ENCODE measurements at regions not wholly inside any gene's neighbourhood (a gene's known extent, or its start where the extent isn't known, plus 50 kb on each side); places are given as distances from the start of the nearest gene placed in this dataset.

DNA sequence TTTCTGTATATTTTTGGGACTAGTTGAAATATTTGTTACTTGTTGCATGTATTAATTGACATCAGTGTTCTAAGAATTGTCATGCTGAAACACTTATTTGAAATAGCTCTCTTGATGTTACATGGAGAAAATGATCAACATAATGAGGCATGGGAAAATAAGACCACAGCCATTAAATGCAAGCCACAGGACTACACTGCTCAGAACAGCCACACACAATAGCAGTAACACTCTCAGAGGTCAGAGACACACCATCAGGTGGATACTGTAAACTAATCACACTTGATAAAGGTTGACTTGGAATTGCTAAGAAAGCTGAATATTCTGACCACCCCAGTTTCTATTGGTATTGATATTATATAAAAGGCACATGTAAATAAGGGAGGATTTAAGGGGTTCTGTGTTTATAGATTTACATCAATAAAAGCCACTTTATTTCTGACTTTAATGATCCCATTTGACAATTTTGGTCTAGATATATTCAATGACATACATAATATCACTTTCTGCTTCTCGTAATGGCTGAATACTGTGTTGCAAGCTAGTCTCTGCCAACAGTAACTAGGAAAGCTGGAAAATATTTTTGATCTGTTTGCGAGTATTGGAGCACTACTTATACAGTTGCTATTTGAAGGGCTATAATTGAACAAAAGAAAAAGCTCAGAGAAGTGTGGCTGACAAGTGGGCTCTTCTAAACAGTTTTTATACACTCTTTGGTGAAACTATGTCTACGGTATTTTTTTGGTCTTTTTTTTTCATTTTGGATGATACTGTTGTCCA, 876.5 kb upstream of the INTU start:
- H3K4me1 ChIP-seq, result peaks cover 0 to 32% (median 3%) of the 10 kb centered on the region in 4 donors
- no peak for DNase-seq
- intact Hi-C loops (cut with DNase I; ENCODE audit: low total_unique reads), result no loop called here

DNA sequence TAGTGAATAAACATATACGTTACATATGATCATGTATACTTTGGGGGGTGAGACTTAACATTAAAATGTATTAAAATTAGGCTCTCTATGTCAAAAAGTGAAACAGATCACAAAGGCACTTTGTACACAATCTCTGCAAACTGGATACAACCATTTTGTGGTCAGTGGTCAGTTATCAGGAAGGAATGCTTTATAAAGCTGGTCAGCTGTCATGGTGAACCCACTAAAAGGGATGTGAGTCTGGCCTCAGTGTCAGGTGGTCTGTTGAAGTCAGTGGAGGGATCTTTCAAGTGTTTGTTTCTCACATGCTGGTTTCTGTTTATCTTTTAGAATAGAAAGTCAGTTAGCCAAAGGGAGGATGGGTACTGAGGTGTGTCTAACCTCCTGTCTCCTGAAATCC, 875.5 kb upstream of the INTU start:
- DNase-seq, result no peak
- Histone ChIP-seq H3K4me3 (no peak overlapping the region), H3K27ac (no peak overlapping the region), H3K4me1 (peaks cover 0 to 32% (median 3%) of the 10 kb centered on the region in 4 donors), H3K27me3 (no peaks in the 10 kb centered on the region), H3K36me3 (no peaks in the 10 kb centered on the region), H3K9me3 (no peaks in the 10 kb centered on the region)
- TF ChIP-seq, protein P1, sequence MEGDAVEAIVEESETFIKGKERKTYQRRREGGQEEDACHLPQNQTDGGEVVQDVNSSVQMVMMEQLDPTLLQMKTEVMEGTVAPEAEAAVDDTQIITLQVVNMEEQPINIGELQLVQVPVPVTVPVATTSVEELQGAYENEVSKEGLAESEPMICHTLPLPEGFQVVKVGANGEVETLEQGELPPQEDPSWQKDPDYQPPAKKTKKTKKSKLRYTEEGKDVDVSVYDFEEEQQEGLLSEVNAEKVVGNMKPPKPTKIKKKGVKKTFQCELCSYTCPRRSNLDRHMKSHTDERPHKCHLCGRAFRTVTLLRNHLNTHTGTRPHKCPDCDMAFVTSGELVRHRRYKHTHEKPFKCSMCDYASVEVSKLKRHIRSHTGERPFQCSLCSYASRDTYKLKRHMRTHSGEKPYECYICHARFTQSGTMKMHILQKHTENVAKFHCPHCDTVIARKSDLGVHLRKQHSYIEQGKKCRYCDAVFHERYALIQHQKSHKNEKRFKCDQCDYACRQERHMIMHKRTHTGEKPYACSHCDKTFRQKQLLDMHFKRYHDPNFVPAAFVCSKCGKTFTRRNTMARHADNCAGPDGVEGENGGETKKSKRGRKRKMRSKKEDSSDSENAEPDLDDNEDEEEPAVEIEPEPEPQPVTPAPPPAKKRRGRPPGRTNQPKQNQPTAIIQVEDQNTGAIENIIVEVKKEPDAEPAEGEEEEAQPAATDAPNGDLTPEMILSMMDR (IDR thresholded peaks at IDR 0.05), result no peak
- intact Hi-C loops (cut with DNase I; ENCODE audit: low total_unique reads), result no loop called here

More for the DNA sequence above, 876.5 kb upstream of the INTU start:
- H3K4me3 ChIP-seq, result no peak overlapping the region
- peak overlapping the region in 1 of 2 donors; percentile 35 for H3K27ac ChIP-seq
- H3K9me3 ChIP-seq, result no peaks in the 10 kb centered on the region
- no peaks in the 10 kb centered on the region for H3K27me3 ChIP-seq
- no peaks in the 10 kb centered on the region for H3K36me3 ChIP-seq
- TF ChIP-seq, protein P1 (IDR thresholded peaks at IDR 0.05), result no peak

DNA sequence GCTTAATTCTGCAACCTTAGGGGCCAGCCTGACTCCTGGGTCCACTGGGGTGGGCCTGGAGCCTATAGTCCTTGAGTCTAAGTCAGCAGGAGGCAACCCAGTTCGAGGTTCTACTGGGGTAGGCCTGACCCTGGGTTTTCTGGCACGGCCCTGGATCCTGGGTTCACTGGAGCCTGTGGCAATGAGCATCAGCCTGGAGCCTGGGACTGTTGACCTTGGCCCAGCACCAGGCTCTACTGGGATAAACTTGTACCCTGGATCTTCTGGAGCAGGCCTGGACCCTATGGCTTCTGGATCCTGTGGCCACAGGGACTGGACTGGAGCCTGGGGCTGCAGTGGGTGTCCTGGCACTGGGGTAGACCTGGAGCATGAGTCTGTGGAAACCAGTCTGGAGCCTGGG, 874.3 kb upstream of the INTU start:
- H3K36me3 ChIP-seq, result no peaks in the 10 kb centered on the region
- intact Hi-C loops (cut with DNase I; ENCODE audit: low total_unique reads), result no loop called here
- no peaks in the 10 kb centered on the region for H3K9me3 ChIP-seq
- H3K4me3 ChIP-seq, result no peak overlapping the region
- TF ChIP-seq, protein P1 (IDR thresholded peaks at IDR 0.05), result no peak
- H3K27me3 ChIP-seq, result no peaks in the 10 kb centered on the region
- DNase-seq, result no peak
- peaks cover 0 to 32% (median 3%) of the 10 kb centered on the region in 4 donors for H3K4me1 ChIP-seq
- H3K27ac ChIP-seq, result no peak overlapping the region

DNA sequence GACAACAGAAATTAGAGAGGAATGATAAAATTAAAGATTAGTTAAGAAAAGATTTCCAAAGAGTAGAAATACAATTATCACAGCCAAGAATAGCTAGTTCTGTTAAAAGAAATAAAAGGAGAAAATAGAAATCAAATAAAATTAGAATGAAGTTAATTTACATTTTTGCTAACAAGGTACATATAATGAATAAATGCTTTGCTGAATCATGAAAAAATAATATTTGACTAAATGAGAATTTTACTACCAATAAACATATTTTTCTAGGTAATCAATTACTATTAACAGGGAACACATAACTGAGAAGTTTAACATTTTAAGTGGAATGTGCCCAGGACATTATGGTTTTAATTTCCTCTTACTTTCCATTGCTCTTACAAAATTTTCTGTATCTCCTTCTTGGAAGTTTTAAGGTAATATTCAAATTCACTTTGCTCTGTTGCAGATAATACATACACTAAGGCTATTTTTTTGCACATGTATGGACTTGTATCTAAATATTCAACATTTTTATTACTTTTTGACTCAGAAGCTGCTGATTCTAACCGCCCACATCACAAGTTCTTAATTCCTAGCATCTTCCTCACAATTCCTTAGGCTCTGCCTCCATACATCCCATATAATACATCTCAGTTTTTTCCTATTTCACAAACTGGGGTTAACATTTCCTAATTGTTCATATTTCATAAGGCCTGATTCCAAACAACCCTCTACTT, 870.7 kb upstream of the INTU start:
- H3K9me3 ChIP-seq, result no peaks in the 10 kb centered on the region
- no peak overlapping the region for H3K27ac ChIP-seq
- H3K4me3 ChIP-seq, result no peak overlapping the region
- DNase-seq, result no peak
- no peaks in the 10 kb centered on the region for H3K36me3 ChIP-seq
- no peaks in the 10 kb centered on the region for H3K27me3 ChIP-seq
- TF ChIP-seq, protein P1 (IDR thresholded peaks at IDR 0.05), result no peak
- H3K4me1 ChIP-seq, result peaks cover 0 to 24% (median 0%) of the 10 kb centered on the region in 4 donors
- intact Hi-C loops (cut with DNase I; ENCODE audit: low total_unique reads), result no loop called here

DNA sequence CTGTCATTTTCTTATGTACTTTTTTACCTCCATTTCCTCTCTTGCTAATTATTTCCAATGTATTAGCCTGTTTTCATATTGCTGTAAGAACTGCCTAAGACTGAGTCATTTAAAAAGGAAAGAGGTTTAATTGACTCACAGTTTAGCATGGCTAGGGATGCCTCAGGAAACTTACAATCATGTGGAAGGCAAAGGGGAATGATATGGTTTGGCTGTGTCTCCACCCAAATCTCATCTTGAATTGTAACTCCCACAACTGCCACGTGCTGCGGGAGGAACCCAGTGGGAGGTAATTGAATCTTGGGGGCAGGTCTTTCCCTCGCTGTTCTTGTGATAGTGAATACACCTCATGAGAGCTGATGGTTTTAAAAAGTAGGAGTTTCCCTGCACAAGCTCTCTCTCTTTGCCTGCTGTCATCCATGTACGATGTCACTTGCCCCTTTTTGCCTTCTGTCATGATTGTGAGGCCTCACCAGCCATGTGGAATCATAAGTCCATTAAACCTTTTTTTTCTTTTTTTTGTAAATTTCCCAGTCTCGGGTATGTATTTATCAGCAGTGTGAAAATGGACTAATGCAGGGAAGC, 870.0 kb upstream of the INTU start:
- H3K27ac ChIP-seq, result no peak overlapping the region
- no peak for DNase-seq
- intact Hi-C loops (cut with DNase I; ENCODE audit: low total_unique reads), result no loop called here
- TF ChIP-seq, protein P1 (IDR thresholded peaks at IDR 0.05), result no peak
- H3K36me3 ChIP-seq, result no peaks in the 10 kb centered on the region
- H3K4me1 ChIP-seq, result peaks cover 0 to 24% (median 0%) of the 10 kb centered on the region in 4 donors
- H3K9me3 ChIP-seq, result no peaks in the 10 kb centered on the region
- no peaks in the 10 kb centered on the region for H3K27me3 ChIP-seq
- H3K4me3 ChIP-seq, result no peak overlapping the region
